GM12892 (cell line): ENCODE measurements at regions not wholly inside any gene's neighbourhood (a gene's known extent, or its start where the extent isn't known, plus 50 kb on each side); places are given as distances from the start of the nearest gene placed in this dataset.

Experiments used
- DNase-seq: peaks from one replicate; pipeline ENCODE4 v3.0.0; 2011; ENCODE audit not compliant: insufficient read length
- FAIRE-seq: peaks from 2 replicates; lab custom pipeline; 2011; peaks lifted over from hg19 to GRCh38; lab: Jason Lieb, UNC
- POLR2A ChIP-seq: IDR thresholded peaks from 2 replicates; pipeline ENCODE4 v1.6.1; 2011; ENCODE audit warnings: low read depth, low read length, control low read depth
- POLR2AphosphoS5 ChIP-seq: IDR thresholded peaks from 2 replicates; pipeline ENCODE4 v1.6.1; 2011; ENCODE audit warnings: low read depth, low read length, control low read depth
- TAF1 ChIP-seq: IDR thresholded peaks from 2 replicates; pipeline ENCODE4 v1.6.1; 2011; ENCODE audit warnings: low read depth, mild to moderate bottlenecking, control low read depth, low read length, borderline replicate concordance

GRCh38 chr5:23024470-23024869, 171.3 kb upstream of the CDH12 start:
- FAIRE-seq (no peak), DNase-seq (no peak)
- TF ChIP-seq POLR2A: no peak
- no peak for TF ChIP-seq TAF1
- no peak for TF ChIP-seq POLR2AphosphoS5

- DNase-seq (no peak), FAIRE-seq (no peak)
- no peak for TF ChIP-seq TAF1
- no peak for TF ChIP-seq POLR2AphosphoS5
- TF ChIP-seq POLR2A: no peak
These were observed 161.7 kb upstream of the CDH12 start for GRCh38 chr5:23014825-23015224.

- FAIRE-seq: no peak
These were observed 161.1 kb upstream of the CDH12 start for GRCh38 chr5:23014266-23014665.

GRCh38 chr5:23013395-23013998, 160.4 kb upstream of the CDH12 start:
- no peak for TF ChIP-seq POLR2A
- TF ChIP-seq TAF1: no peak
- TF ChIP-seq POLR2AphosphoS5: no peak
- no peak for FAIRE-seq
- no peak for DNase-seq

More at GRCh38 chr5:23014266-23014665, 161.1 kb upstream of the CDH12 start:
- TF ChIP-seq TAF1: no peak
- TF ChIP-seq POLR2AphosphoS5: no peak
- TF ChIP-seq POLR2A: no peak
- DNase-seq: no peak

GRCh38 chr5:23012842-23013241, 159.7 kb upstream of the CDH12 start:
- FAIRE-seq (no peak), DNase-seq (no peak)
- no peak for TF ChIP-seq POLR2AphosphoS5
- TF ChIP-seq POLR2A: no peak
- no peak for TF ChIP-seq TAF1

GRCh38 chr5:23007762-23008161, 154.6 kb upstream of the CDH12 start:
- no peak for DNase-seq
- FAIRE-seq: no peak
- no peak for TF ChIP-seq POLR2A

GRCh38 chr5:23007236-23007635, 154.1 kb upstream of the CDH12 start:
- TF ChIP-seq TAF1: no peak
- TF ChIP-seq POLR2AphosphoS5: no peak
- no peak for TF ChIP-seq POLR2A
- FAIRE-seq: no peak

GRCh38 chr5:23001120-23001519, 148.0 kb upstream of the CDH12 start:
- FAIRE-seq: no peak
- TF ChIP-seq TAF1 (no peak), POLR2AphosphoS5 (no peak), POLR2A (no peak)
- DNase-seq: no peak

More at GRCh38 chr5:23007236-23007635, 154.1 kb upstream of the CDH12 start:
- DNase-seq: no peak

GRCh38 chr5:22998774-22999173, 145.6 kb upstream of the CDH12 start:
- FAIRE-seq (no peak), DNase-seq (no peak)
- TF ChIP-seq TAF1: no peak
- no peak for TF ChIP-seq POLR2A
- no peak for TF ChIP-seq POLR2AphosphoS5

GRCh38 chr5:22998362-22998761, 145.2 kb upstream of the CDH12 start:
- FAIRE-seq (no peak), DNase-seq (no peak)
- TF ChIP-seq POLR2A (no peak), POLR2AphosphoS5 (no peak)

- FAIRE-seq (no peak), DNase-seq (no peak)
These were observed 135.8 kb upstream of the CDH12 start for GRCh38 chr5:22988937-22989336.

GRCh38 chr5:22986281-22986680, 133.1 kb upstream of the CDH12 start:
- FAIRE-seq (no peak), DNase-seq (no peak)
- TF ChIP-seq TAF1 (no peak), POLR2A (no peak), POLR2AphosphoS5 (no peak)

More at GRCh38 chr5:22988937-22989336, 135.8 kb upstream of the CDH12 start:
- TF ChIP-seq POLR2A: no peak
- no peak for TF ChIP-seq TAF1
- TF ChIP-seq POLR2AphosphoS5: no peak
